ENCODE measurements at regions not wholly inside any gene's neighbourhood (a gene's known extent, or its start where the extent isn't known, plus 50 kb on each side); places are given as distances from the start of the nearest gene placed in this dataset.

DNA sequence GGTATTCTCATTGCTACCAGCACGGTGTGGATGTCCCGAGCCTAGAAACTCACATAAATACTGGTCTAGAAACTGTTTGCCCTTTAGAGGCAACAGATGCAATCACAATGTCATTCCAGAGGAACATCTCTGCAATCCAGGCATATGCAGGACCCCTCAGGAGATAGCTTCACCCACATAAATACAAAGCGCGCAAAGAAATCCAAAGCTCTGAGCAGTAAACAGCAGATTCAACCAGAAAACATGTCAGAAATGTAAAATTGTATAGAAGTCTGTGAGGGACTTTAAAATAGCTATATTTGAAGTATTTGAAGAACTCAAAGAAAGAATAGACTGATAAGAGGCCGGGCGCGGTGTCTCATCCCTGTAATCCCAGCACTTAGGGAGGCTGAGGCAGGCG is 291.7 kb downstream of the FAM43A start:
- Histone ChIP-seq H3K4me3 (ENCODE audit: insufficient read length, low read depth) (no peak overlapping the region), H3K36me3 (ENCODE audit: insufficient read depth, insufficient read length, low read length) (no peaks in the 10 kb centered on the region), H3K9me3 (ENCODE audit: insufficient read depth, low read length) (peaks cover 14% of the 10 kb centered on the region; the same call in 1 of the 2 replicates), H3K9ac (ENCODE audit: insufficient read length, low read depth) (no peak overlapping the region), H3K27me3 (ENCODE audit: insufficient read depth, insufficient read length) (no peaks in the 10 kb centered on the region), H3K4me1 (ENCODE audit: insufficient read depth, insufficient read length) (no peaks in the 10 kb centered on the region)
- DNase-seq (ENCODE audit: low read depth, low spot score): no peak
- TF ChIP-seq ZNF274 (IDR thresholded peaks at IDR 0.05; ENCODE audit: low read depth, low read length): no peak

- H3K27me3 ChIP-seq (ENCODE audit: insufficient read depth, insufficient read length): no peaks in the 10 kb centered on the region
- DNase-seq (ENCODE audit: low read depth, low spot score): no peak
- peaks cover 17% of the 10 kb centered on the region; the same call in 1 of the 2 replicates for H3K9me3 ChIP-seq (ENCODE audit: insufficient read depth, low read length)
- no peaks in the 10 kb centered on the region for H3K36me3 ChIP-seq (ENCODE audit: insufficient read depth, insufficient read length, low read length)
- no peaks in the 10 kb centered on the region for H3K4me1 ChIP-seq (ENCODE audit: insufficient read depth, insufficient read length)
- no peak overlapping the region for H3K4me3 ChIP-seq (ENCODE audit: insufficient read length, low read depth)
- H3K9ac ChIP-seq (ENCODE audit: insufficient read length, low read depth): no peak overlapping the region
- TF ChIP-seq YY1 (IDR thresholded peaks at IDR 0.05; ENCODE audit: insufficient read depth, insufficient read length): no peak
- TF ChIP-seq SUZ12 (IDR thresholded peaks at IDR 0.05; ENCODE audit: extremely low read depth, insufficient read depth, insufficient read length): no peak
- no peak for TF ChIP-seq ZNF274 (IDR thresholded peaks at IDR 0.05; ENCODE audit: low read depth, low read length)
Observed at GRCh38 chr3:194979173-194979572, 291.8 kb downstream of the XXYLT1 start.

- no peaks in the 10 kb centered on the region for H3K36me3 ChIP-seq (ENCODE audit: insufficient read depth, insufficient read length, low read length)
- H3K4me3 ChIP-seq (ENCODE audit: insufficient read length, low read depth): no peak overlapping the region
- peaks cover 17% of the 10 kb centered on the region; the same call in 1 of the 2 replicates for H3K9me3 ChIP-seq (ENCODE audit: insufficient read depth, low read length)
- no peak for DNase-seq (ENCODE audit: low read depth, low spot score)
- H3K27me3 ChIP-seq (ENCODE audit: insufficient read depth, insufficient read length): no peaks in the 10 kb centered on the region
- TF ChIP-seq SUZ12 (IDR thresholded peaks at IDR 0.05; ENCODE audit: extremely low read depth, insufficient read depth, insufficient read length): no peak
- no peak for TF ChIP-seq YY1 (IDR thresholded peaks at IDR 0.05; ENCODE audit: insufficient read depth, insufficient read length)
- no peak for TF ChIP-seq ZNF274 (IDR thresholded peaks at IDR 0.05; ENCODE audit: low read depth, low read length)
- H3K9ac ChIP-seq (ENCODE audit: insufficient read length, low read depth): no peak overlapping the region
- H3K4me1 ChIP-seq (ENCODE audit: insufficient read depth, insufficient read length): peaks cover 6% of the 10 kb centered on the region
Observed at GRCh38 chr3:194982472-194982871, 288.5 kb downstream of the XXYLT1 start.

GRCh38 chr3:194983121-194983520 is 287.8 kb downstream of the XXYLT1 start:
- Histone ChIP-seq H3K36me3 (ENCODE audit: insufficient read depth, insufficient read length, low read length) (no peaks in the 10 kb centered on the region), H3K4me3 (ENCODE audit: insufficient read length, low read depth) (no peak overlapping the region), H3K9me3 (ENCODE audit: insufficient read depth, low read length) (peaks cover 17% of the 10 kb centered on the region; the same call in 1 of the 2 replicates), H3K4me1 (ENCODE audit: insufficient read depth, insufficient read length) (peaks cover 6% of the 10 kb centered on the region), H3K27me3 (ENCODE audit: insufficient read depth, insufficient read length) (no peaks in the 10 kb centered on the region), H3K9ac (ENCODE audit: insufficient read length, low read depth) (no peak overlapping the region)
- DNase-seq (ENCODE audit: low read depth, low spot score): no peak
- TF ChIP-seq SUZ12 (IDR thresholded peaks at IDR 0.05; ENCODE audit: extremely low read depth, insufficient read depth, insufficient read length) (no peak), ZNF274 (IDR thresholded peaks at IDR 0.05; ENCODE audit: low read depth, low read length) (no peak), YY1 (IDR thresholded peaks at IDR 0.05; ENCODE audit: insufficient read depth, insufficient read length) (no peak)

DNA sequence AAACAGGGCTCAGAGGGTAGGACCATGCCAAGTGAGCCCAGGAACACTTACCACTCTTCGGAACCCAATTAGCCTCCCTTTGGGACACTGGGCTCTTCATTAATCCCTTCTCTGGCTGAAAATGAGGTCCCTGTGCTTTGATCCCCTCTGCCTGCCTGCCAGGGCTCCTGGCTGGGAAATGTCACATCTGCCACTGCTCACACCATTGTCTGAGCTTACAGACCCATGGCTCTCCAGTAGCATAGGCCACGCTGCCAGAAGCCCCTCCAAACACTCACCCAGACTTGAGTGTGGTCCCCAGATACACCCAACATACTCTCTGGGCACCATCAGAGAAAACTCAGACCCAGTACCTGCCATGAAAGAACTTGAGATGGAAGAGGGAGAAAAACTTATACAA is 287.3 kb downstream of the XXYLT1 start:
- Histone ChIP-seq H3K9ac (ENCODE audit: insufficient read length, low read depth) (no peak overlapping the region), H3K4me1 (ENCODE audit: insufficient read depth, insufficient read length) (peaks cover 6% of the 10 kb centered on the region), H3K36me3 (ENCODE audit: insufficient read depth, insufficient read length, low read length) (no peaks in the 10 kb centered on the region), H3K9me3 (ENCODE audit: insufficient read depth, low read length) (peaks cover 17% of the 10 kb centered on the region; the same call in 1 of the 2 replicates), H3K4me3 (ENCODE audit: insufficient read length, low read depth) (no peak overlapping the region), H3K27me3 (ENCODE audit: insufficient read depth, insufficient read length) (no peaks in the 10 kb centered on the region)
- DNase-seq (ENCODE audit: low read depth, low spot score): no peak
- TF ChIP-seq ZNF274 (IDR thresholded peaks at IDR 0.05; ENCODE audit: low read depth, low read length): no peak
- no peak for TF ChIP-seq YY1 (IDR thresholded peaks at IDR 0.05; ENCODE audit: insufficient read depth, insufficient read length)
- no peak for TF ChIP-seq SUZ12 (IDR thresholded peaks at IDR 0.05; ENCODE audit: extremely low read depth, insufficient read depth, insufficient read length)

DNA sequence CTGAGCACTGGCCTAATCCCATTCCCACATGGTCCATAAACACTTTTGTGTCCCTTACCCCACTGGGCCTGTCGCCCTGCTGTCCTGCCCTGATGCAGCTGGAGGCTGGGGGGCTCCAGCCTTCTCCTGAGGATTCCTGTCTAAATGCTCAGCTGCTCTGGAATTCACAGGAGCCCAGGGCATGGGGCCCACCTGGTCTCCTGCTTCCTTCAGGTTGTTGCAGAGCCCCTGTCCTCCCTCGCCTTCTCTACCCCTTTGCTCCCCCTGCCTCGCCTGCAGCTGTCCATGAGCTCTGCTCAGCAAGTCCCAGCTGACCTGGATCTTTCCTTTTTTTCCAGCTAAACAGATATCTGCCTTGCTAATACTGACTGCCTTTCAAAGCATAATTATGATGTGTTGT is 286.9 kb downstream of the XXYLT1 start:
- Histone ChIP-seq H3K36me3 (ENCODE audit: insufficient read depth, insufficient read length, low read length) (no peaks in the 10 kb centered on the region), H3K4me1 (ENCODE audit: insufficient read depth, insufficient read length) (peaks cover 6% of the 10 kb centered on the region), H3K9ac (ENCODE audit: insufficient read length, low read depth) (no peak overlapping the region), H3K9me3 (ENCODE audit: insufficient read depth, low read length) (peaks cover 17% of the 10 kb centered on the region; the same call in 1 of the 2 replicates), H3K27me3 (ENCODE audit: insufficient read depth, insufficient read length) (no peaks in the 10 kb centered on the region), H3K4me3 (ENCODE audit: insufficient read length, low read depth) (no peak overlapping the region)
- no peak for TF ChIP-seq ZNF274 (IDR thresholded peaks at IDR 0.05; ENCODE audit: low read depth, low read length)
- TF ChIP-seq YY1 (IDR thresholded peaks at IDR 0.05; ENCODE audit: insufficient read depth, insufficient read length): no peak
- no peak for TF ChIP-seq SUZ12 (IDR thresholded peaks at IDR 0.05; ENCODE audit: extremely low read depth, insufficient read depth, insufficient read length)
- no peak for DNase-seq (ENCODE audit: low read depth, low spot score)

DNA sequence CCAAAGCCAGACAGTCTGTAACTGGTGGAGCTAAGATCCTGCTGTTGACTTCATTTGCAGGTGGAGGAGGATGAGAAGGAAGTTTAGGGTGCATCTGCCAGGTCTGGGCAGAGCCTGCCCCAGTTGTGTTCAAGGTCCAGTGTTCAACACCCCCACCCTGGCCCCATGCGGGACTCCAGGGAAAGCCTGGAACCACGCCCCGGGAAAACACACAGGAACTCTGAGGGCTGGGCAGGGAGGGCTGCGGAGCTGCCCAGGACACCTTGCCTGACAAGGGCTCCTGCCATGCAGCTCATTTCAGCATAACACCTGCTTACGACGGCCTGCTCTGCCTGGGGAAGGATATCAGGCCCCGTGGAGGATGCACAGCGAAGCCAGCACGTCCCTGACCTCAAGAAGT is 286.3 kb downstream of the XXYLT1 start:
- no peaks in the 10 kb centered on the region for H3K36me3 ChIP-seq (ENCODE audit: insufficient read depth, insufficient read length, low read length)
- TF ChIP-seq YY1 (IDR thresholded peaks at IDR 0.05; ENCODE audit: insufficient read depth, insufficient read length) (no peak), ZNF274 (IDR thresholded peaks at IDR 0.05; ENCODE audit: low read depth, low read length) (no peak), SUZ12 (IDR thresholded peaks at IDR 0.05; ENCODE audit: extremely low read depth, insufficient read depth, insufficient read length) (no peak)
- H3K27me3 ChIP-seq (ENCODE audit: insufficient read depth, insufficient read length): no peaks in the 10 kb centered on the region
- peaks cover 17% of the 10 kb centered on the region; the same call in 1 of the 2 replicates for H3K9me3 ChIP-seq (ENCODE audit: insufficient read depth, low read length)
- H3K4me1 ChIP-seq (ENCODE audit: insufficient read depth, insufficient read length): peaks cover 6% of the 10 kb centered on the region
- no peak overlapping the region for H3K4me3 ChIP-seq (ENCODE audit: insufficient read length, low read depth)
- no peak for DNase-seq (ENCODE audit: low read depth, low spot score)
- no peak overlapping the region for H3K9ac ChIP-seq (ENCODE audit: insufficient read length, low read depth)

All from NT2/D1 (cell line).